GM23338 (cell line): ENCODE measurements at regions not wholly inside any gene's neighbourhood (a gene's known extent, or its start where the extent isn't known, plus 50 kb on each side); places are given as distances from the start of the nearest gene placed in this dataset.

Experiments
- ATAC-seq: fragments of 200-7000 bp; cut with Tn5 transposase; 3 replicates; pipeline ENCODE4 v1.9.1; 2020
- DNase-seq: peaks from one replicate; pipeline ENCODE4 v3.0.0-alpha.2; 2015; ENCODE audit warnings: low spot score
- H2AFZ ChIP-seq: fragments of 200-600 bp; sonication (generic); 2 replicates; pipeline ENCODE4 v1.8.0; 2016; ENCODE audit warnings: antibody characterized with exemption, mild to moderate bottlenecking, moderate library complexity
- H3F3A ChIP-seq: fragments of 200-600 bp; sonication (generic); replicated peaks from 2 replicates; pipeline ENCODE4 v1.8.0; 2017; ENCODE audit warnings: antibody characterized with exemption, mixed run types, low read depth
- H3K27ac ChIP-seq: fragments of 200-600 bp; sonication (generic); 2 replicates; pipeline ENCODE4 v1.6.1; 2016; ENCODE audit warnings: low read depth
- H3K27me3 ChIP-seq: fragments of 200-600 bp; sonication (generic); 2 replicates; pipeline ENCODE4 v1.8.0; 2016; ENCODE audit warnings: mild to moderate bottlenecking, mixed run types, moderate library complexity; ENCODE audit not compliant: insufficient read depth
- H3K36me3 ChIP-seq: fragments of 200-600 bp; sonication (generic); 2 replicates; pipeline ENCODE4 v1.8.0; 2016; ENCODE audit warnings: mild to moderate bottlenecking; ENCODE audit not compliant: insufficient read depth
- H3K4me1 ChIP-seq: fragments of 200-600 bp; sonication (generic); 2 replicates; pipeline ENCODE4 v1.8.0; 2016; ENCODE audit warnings: mild to moderate bottlenecking, moderate library complexity; ENCODE audit not compliant: insufficient read depth
- H3K4me2 ChIP-seq: fragments of 200-600 bp; sonication (generic); 2 replicates; pipeline ENCODE4 v1.7.1; 2017; ENCODE audit warnings: mixed run types
- H3K4me3 ChIP-seq: fragments of 200-600 bp; sonication (generic); 2 replicates; pipeline ENCODE4 v1.6.1; 2016; ENCODE audit warnings: mixed run types
- H3K79me2 ChIP-seq: fragments of 200-600 bp; sonication (generic); replicated peaks from 2 replicates; pipeline ENCODE4 v1.8.0; 2017; ENCODE audit warnings: mild to moderate bottlenecking; ENCODE audit not compliant: insufficient read depth
- H3K9me2 ChIP-seq: fragments of 200-600 bp; sonication (generic); 2 replicates; pipeline ENCODE4 v1.8.0; 2017; ENCODE audit not compliant: insufficient read depth
- H4K20me1 ChIP-seq: fragments of 200-600 bp; sonication (generic); replicated peaks from 2 replicates; pipeline ENCODE4 v1.8.0; 2017; ENCODE audit warnings: mild to moderate bottlenecking; ENCODE audit not compliant: insufficient read depth
- H3K27ac Mint-ChIP-seq: 2 replicates; pipeline ENCODE4 v1.8.0; 2020; ENCODE audit warnings: inconsistent platforms, mild to moderate bottlenecking, moderate library complexity, mixed read lengths
- H3K27me3 Mint-ChIP-seq: 3 replicates; pipeline ENCODE4 v1.8.0; 2022; ENCODE audit warnings: low read depth, mild to moderate bottlenecking, moderate library complexity, mixed read lengths, inconsistent platforms; ENCODE audit not compliant: insufficient read depth, poor library complexity
- H3K36me3 Mint-ChIP-seq: 3 replicates; pipeline ENCODE4 v1.8.0; 2021; ENCODE audit warnings: low read depth, mild to moderate bottlenecking, inconsistent platforms, moderate library complexity, mixed read lengths
- H3K4me1 Mint-ChIP-seq: 3 replicates; pipeline ENCODE4 v1.8.0; 2020; ENCODE audit warnings: mild to moderate bottlenecking, inconsistent platforms, mixed read lengths
- H3K4me3 Mint-ChIP-seq: 3 replicates; pipeline ENCODE4 v1.8.0; 2021; ENCODE audit warnings: moderate library complexity, mild to moderate bottlenecking, inconsistent platforms, mixed read lengths
- H3K9me3 Mint-ChIP-seq: 3 replicates; pipeline ENCODE4 v1.8.0; 2020; ENCODE audit warnings: moderate library complexity, mild to moderate bottlenecking, inconsistent platforms, mixed read lengths
- CTCF ChIP-seq, 2 experiments: fragments of 200-600 bp in 1 of 2; sonication (generic) in 1 of 2; conservative IDR thresholded peaks; 2 replicates each; pipeline versions ENCODE4 v1.5.1 to v1.6.1; 2016 to 2017; ENCODE audit warnings: antibody characterized with exemption in 2 of 2, low read depth in 2 of 2, mild to moderate bottlenecking in 2 of 2, moderate library complexity in 1 of 2
- EZH2 ChIP-seq: fragments of 200-600 bp; sonication (generic); IDR thresholded peaks from one replicate; pipeline ENCODE4 v1.8.0; 2017; ENCODE audit warnings: antibody characterized with exemption, mild to moderate bottlenecking, low read depth; ENCODE audit not compliant: unreplicated experiment
- EZH2phosphoT487 ChIP-seq: fragments of 200-600 bp; sonication (generic); IDR thresholded peaks from one replicate; pipeline ENCODE4 v1.8.1; 2018; ENCODE audit warnings: antibody characterized with exemption; ENCODE audit not compliant: unreplicated experiment
- JUNB ChIP-seq: IDR thresholded peaks from one replicate; pipeline ENCODE4 v1.6.1; 2016; ENCODE audit warnings: antibody characterized with exemption; ENCODE audit not compliant: unreplicated experiment
- STAT1 ChIP-seq: IDR thresholded peaks from one replicate; pipeline ENCODE4 v1.6.1; 2016; ENCODE audit warnings: antibody characterized with exemption; ENCODE audit not compliant: unreplicated experiment
- ZNF114 ChIP-seq: fragments of 250-450 bp; sonication (Bioruptor Pico); IDR thresholded peaks from 2 replicates; pipeline ENCODE4 v1.5.0; 2020; ENCODE audit warnings: mild to moderate bottlenecking, moderate library complexity
- ZNF331 ChIP-seq: fragments of 250-450 bp; sonication (Bioruptor Pico); IDR thresholded peaks from 2 replicates; pipeline ENCODE4 v1.5.0; 2020; ENCODE audit warnings: low read depth, mild to moderate bottlenecking, moderate library complexity
- TF ChIP-seq, protein P1 (sequence below): IDR thresholded peaks from 2 replicates; pipeline ENCODE4 v1.6.1; 2016; ENCODE audit warnings: antibody characterized with exemption
- TF ChIP-seq, protein P2 (sequence below): fragments of 250-450 bp; sonication (Bioruptor Pico); IDR thresholded peaks from 2 replicates; pipeline ENCODE4 v1.5.0; 2020; ENCODE audit warnings: mild to moderate bottlenecking, moderate library complexity

- H3K9me3 Mint-ChIP-seq = no peaks in the 10 kb centered on the region
- H4K20me1 ChIP-seq = no peaks in the 10 kb centered on the region
- H3K4me1 ChIP-seq = no peaks in the 10 kb centered on the region
- no peak for DNase-seq
- H3F3A ChIP-seq = no peaks in the 10 kb centered on the region
- peaks cover 7% of the 10 kb centered on the region for H3K4me1 Mint-ChIP-seq
- H3K9me2 ChIP-seq = no peaks in the 10 kb centered on the region
- ATAC-seq = no peak
- no peaks in the 10 kb centered on the region for H3K79me2 ChIP-seq
- H3K4me3 Mint-ChIP-seq = no peak overlapping the region
- no peak overlapping the region for H3K27ac Mint-ChIP-seq
- H3K36me3 ChIP-seq = no peaks in the 10 kb centered on the region
- H3K27me3 Mint-ChIP-seq = no peaks in the 10 kb centered on the region
- no peaks in the 10 kb centered on the region for H3K27me3 ChIP-seq
- no peak overlapping the region for H2AFZ ChIP-seq
- TF ChIP-seq STAT1 (no peak), CTCF (conservative IDR thresholded peaks at IDR 0.05; ENCODE audit: low read depth in 2 of 2) (peak in 1 of 2 experiments; percentile 59; a peak in 3 of 4 replicates)
- TF ChIP-seq, protein P1, sequence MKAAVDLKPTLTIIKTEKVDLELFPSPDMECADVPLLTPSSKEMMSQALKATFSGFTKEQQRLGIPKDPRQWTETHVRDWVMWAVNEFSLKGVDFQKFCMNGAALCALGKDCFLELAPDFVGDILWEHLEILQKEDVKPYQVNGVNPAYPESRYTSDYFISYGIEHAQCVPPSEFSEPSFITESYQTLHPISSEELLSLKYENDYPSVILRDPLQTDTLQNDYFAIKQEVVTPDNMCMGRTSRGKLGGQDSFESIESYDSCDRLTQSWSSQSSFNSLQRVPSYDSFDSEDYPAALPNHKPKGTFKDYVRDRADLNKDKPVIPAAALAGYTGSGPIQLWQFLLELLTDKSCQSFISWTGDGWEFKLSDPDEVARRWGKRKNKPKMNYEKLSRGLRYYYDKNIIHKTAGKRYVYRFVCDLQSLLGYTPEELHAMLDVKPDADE = no peak
- no peak overlapping the region for H3K4me3 ChIP-seq
- H3K27ac ChIP-seq = no peak overlapping the region
- H3K36me3 Mint-ChIP-seq = no peaks in the 10 kb centered on the region
- H3K4me2 ChIP-seq = no peak overlapping the region
These were observed 59.8 kb downstream of the XCL1 start for GRCh38 chr1:168636200-168636599.

- H3K4me1 Mint-ChIP-seq = peaks cover 3% of the 10 kb centered on the region; the same call in 2 of the 3 replicates
- no peaks in the 10 kb centered on the region for H3K36me3 ChIP-seq
- ATAC-seq (no peak), DNase-seq (no peak)
- no peaks in the 10 kb centered on the region for H3F3A ChIP-seq
- no peak overlapping the region for H3K27ac ChIP-seq
- no peaks in the 10 kb centered on the region for H3K27me3 ChIP-seq
- no peak overlapping the region for H3K4me2 ChIP-seq
- H3K36me3 Mint-ChIP-seq = no peaks in the 10 kb centered on the region
- no peaks in the 10 kb centered on the region for H3K9me2 ChIP-seq
- TF ChIP-seq EZH2 (no peak), ZNF331 (no peak), CTCF (conservative IDR thresholded peaks at IDR 0.05; ENCODE audit: low read depth in 2 of 2) (no peak), JUNB (no peak), STAT1 (no peak), ZNF114 (CRISPR knock-in tag) (no peak), EZH2phosphoT487 (no peak)
- TF ChIP-seq, protein P2, sequence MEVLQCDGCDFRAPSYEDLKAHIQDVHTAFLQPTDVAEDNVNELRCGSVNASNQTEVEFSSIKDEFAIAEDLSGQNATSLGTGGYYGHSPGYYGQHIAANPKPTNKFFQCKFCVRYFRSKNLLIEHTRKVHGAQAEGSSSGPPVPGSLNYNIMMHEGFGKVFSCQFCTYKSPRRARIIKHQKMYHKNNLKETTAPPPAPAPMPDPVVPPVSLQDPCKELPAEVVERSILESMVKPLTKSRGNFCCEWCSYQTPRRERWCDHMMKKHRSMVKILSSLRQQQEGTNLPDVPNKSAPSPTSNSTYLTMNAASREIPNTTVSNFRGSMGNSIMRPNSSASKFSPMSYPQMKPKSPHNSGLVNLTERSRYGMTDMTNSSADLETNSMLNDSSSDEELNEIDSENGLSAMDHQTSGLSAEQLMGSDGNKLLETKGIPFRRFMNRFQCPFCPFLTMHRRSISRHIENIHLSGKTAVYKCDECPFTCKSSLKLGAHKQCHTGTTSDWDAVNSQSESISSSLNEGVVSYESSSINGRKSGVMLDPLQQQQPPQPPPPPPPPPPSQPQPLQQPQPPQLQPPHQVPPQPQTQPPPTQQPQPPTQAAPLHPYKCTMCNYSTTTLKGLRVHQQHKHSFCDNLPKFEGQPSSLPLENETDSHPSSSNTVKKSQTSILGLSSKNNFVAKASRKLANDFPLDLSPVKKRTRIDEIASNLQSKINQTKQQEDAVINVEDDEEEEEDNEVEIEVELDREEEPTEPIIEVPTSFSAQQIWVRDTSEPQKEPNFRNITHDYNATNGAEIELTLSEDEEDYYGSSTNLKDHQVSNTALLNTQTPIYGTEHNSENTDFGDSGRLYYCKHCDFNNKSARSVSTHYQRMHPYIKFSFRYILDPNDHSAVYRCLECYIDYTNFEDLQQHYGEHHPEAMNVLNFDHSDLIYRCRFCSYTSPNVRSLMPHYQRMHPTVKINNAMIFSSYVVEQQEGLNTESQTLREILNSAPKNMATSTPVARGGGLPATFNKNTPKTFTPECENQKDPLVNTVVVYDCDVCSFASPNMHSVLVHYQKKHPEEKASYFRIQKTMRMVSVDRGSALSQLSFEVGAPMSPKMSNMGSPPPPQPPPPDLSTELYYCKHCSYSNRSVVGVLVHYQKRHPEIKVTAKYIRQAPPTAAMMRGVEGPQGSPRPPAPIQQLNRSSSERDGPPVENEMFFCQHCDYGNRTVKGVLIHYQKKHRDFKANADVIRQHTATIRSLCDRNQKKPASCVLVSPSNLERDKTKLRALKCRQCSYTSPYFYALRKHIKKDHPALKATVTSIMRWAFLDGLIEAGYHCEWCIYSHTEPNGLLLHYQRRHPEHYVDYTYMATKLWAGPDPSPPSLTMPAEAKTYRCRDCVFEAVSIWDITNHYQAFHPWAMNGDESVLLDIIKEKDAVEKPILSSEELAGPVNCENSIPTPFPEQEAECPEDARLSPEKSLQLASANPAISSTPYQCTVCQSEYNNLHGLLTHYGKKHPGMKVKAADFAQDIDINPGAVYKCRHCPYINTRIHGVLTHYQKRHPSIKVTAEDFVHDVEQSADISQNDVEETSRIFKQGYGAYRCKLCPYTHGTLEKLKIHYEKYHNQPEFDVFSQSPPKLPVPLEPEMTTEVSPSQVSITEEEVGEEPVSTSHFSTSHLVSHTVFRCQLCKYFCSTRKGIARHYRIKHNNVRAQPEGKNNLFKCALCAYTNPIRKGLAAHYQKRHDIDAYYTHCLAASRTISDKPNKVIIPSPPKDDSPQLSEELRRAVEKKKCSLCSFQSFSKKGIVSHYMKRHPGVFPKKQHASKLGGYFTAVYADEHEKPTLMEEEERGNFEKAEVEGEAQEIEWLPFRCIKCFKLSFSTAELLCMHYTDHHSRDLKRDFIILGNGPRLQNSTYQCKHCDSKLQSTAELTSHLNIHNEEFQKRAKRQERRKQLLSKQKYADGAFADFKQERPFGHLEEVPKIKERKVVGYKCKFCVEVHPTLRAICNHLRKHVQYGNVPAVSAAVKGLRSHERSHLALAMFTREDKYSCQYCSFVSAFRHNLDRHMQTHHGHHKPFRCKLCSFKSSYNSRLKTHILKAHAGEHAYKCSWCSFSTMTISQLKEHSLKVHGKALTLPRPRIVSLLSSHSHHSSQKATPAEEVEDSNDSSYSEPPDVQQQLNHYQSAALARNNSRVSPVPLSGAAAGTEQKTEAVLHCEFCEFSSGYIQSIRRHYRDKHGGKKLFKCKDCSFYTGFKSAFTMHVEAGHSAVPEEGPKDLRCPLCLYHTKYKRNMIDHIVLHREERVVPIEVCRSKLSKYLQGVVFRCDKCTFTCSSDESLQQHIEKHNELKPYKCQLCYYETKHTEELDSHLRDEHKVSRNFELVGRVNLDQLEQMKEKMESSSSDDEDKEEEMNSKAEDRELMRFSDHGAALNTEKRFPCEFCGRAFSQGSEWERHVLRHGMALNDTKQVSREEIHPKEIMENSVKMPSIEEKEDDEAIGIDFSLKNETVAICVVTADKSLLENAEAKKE (CRISPR knock-in tag) = no peak
- H4K20me1 ChIP-seq = no peaks in the 10 kb centered on the region
- no peak overlapping the region for H3K27ac Mint-ChIP-seq
- H3K9me3 Mint-ChIP-seq = no peaks in the 10 kb centered on the region
- H2AFZ ChIP-seq = no peak overlapping the region
- no peaks in the 10 kb centered on the region for H3K27me3 Mint-ChIP-seq
- no peak overlapping the region for H3K4me3 ChIP-seq
- H3K79me2 ChIP-seq = no peaks in the 10 kb centered on the region
- H3K4me3 Mint-ChIP-seq = no peak overlapping the region
- H3K4me1 ChIP-seq = no peaks in the 10 kb centered on the region
These were observed 60.3 kb downstream of the XCL1 start for GRCh38 chr1:168636642-168637111.
